HL-60 (cell line): ENCODE measurements at regions not wholly inside any gene's neighbourhood (a gene's known extent, or its start where the extent isn't known, plus 50 kb on each side); places are given as distances from the start of the nearest gene placed in this dataset.

Source experiments
- DNase-seq, 2 experiments: peaks; one replicate each; pipeline ENCODE4 v3.0.0-alpha.2; 2010 to 2020; ENCODE audit warnings: low read depth in 1 of 2, low spot score in 1 of 2
- H3K27ac ChIP-seq: fragments of 250-450 bp; sonication (Bioruptor Pico); replicated peaks from 2 replicates; pipeline ENCODE4 v1.5.1; 2020; ENCODE audit warnings: mild to moderate bottlenecking, moderate library complexity
- H3K27me3 ChIP-seq: fragments of 250-450 bp; sonication (Bioruptor Pico); 2 replicates; pipeline ENCODE4 v1.5.1; 2021; ENCODE audit warnings: mild to moderate bottlenecking, moderate library complexity; ENCODE audit not compliant: insufficient read depth, poor library complexity, severe bottlenecking
- H3K4me3 ChIP-seq: replicated peaks from 2 replicates; pipeline ENCODE4 v1.5.1; 2011; ENCODE audit warnings: mild to moderate bottlenecking, control low read depth, low read length; ENCODE audit not compliant: insufficient read depth
- CTCF ChIP-seq: IDR thresholded peaks from one replicate; pipeline ENCODE4 v1.5.1; 2011; ENCODE audit warnings: low read length, control low read depth, inconsistent platforms; ENCODE audit not compliant: insufficient read depth
- GABPA ChIP-seq: IDR thresholded peaks from 2 replicates; pipeline ENCODE4 v1.6.1; 2012; ENCODE audit warnings: low read depth
- POLR2AphosphoS5 ChIP-seq: IDR thresholded peaks from 2 replicates; pipeline ENCODE4 v1.6.1; 2012; ENCODE audit warnings: low read depth
- REST ChIP-seq: IDR thresholded peaks from 2 replicates; pipeline ENCODE4 v1.6.1; 2012; ENCODE audit warnings: low read depth; ENCODE audit not compliant: insufficient replicate concordance
- SPI1 ChIP-seq: IDR thresholded peaks from 2 replicates; pipeline ENCODE4 v1.6.1; 2012; ENCODE audit warnings: low read depth, mild to moderate bottlenecking, borderline replicate concordance

GRCh38 chr2:236825989-236826510 lies 256.4 kb downstream of the ACKR3 start:
- no peak for DNase-seq
- TF ChIP-seq CTCF (no peak), SPI1 (no peak), GABPA (no peak), REST (no peak), POLR2AphosphoS5 (no peak)
- H3K27ac ChIP-seq: no peak overlapping the region
- no peaks in the 10 kb centered on the region for H3K27me3 ChIP-seq
- H3K4me3 ChIP-seq: no peak overlapping the region

- no peak overlapping the region for H3K27ac ChIP-seq
- no peak overlapping the region for H3K4me3 ChIP-seq
- H3K27me3 ChIP-seq: no peaks in the 10 kb centered on the region
- TF ChIP-seq SPI1 (no peak), REST (no peak), CTCF (no peak), POLR2AphosphoS5 (no peak), GABPA (no peak)
- DNase-seq: no peak
These were observed 257.1 kb downstream of the ACKR3 start for GRCh38 chr2:236826606-236827156.

- H3K4me3 ChIP-seq: no peak overlapping the region
- H3K27ac ChIP-seq: no peak overlapping the region
- DNase-seq: no peak
- H3K27me3 ChIP-seq: no peaks in the 10 kb centered on the region
- TF ChIP-seq GABPA (no peak), REST (no peak), CTCF (no peak), SPI1 (no peak), POLR2AphosphoS5 (no peak)
These were observed 257.7 kb upstream of the COPS8 start for GRCh38 chr2:236827997-236828396.
